ENCODE measurements at regions not wholly inside any gene's neighbourhood (a gene's known extent, or its start where the extent isn't known, plus 50 kb on each side); places are given as distances from the start of the nearest gene placed in this dataset.

DNA sequence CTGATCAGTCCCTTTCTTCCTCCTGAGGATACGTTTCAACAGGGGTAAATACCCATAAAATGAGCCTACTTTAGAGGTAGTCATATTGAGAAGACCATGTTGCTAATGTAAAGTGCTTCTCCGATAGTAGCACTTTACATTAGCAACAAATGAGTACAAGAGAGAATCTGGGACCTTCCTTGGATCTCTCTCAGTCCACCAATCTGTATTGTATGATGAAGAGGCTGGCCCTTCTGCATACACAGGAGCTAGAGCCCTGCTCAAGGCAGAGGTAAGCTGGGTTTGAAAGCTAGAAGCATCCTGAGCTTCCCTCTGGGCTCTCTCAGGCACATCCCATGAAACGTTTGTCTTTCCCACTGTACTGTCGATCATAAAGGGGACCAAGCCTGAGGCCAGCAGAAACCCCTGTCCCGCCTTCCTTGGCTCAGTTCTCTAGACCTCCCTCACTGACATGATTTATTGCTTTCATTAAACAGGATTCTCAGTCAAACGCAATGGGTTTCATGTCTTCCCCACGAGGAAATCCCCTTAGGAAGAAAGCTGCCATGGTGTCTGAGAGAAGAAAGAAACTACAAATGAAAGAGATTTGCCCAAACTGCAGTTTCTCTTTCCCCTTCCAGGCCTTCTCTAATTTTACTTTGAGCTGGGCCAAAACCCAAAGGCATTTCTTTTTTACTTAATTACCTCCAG lies 62.8 kb upstream of the BCAR3 start:
- H3K4me3 ChIP-seq (ENCODE audit: low read depth, low read length, poor library complexity, severe bottlenecking), result no peak overlapping the region
- H2AFZ ChIP-seq (ENCODE audit: low read length), result no peak overlapping the region
- no peaks in the 10 kb centered on the region for H3K79me2 ChIP-seq (ENCODE audit: insufficient read depth, low read length)
- TF ChIP-seq EZH2 (IDR thresholded peaks at IDR 0.05; ENCODE audit: borderline replicate concordance, low read length), result no peak
- TF ChIP-seq, protein P1, sequence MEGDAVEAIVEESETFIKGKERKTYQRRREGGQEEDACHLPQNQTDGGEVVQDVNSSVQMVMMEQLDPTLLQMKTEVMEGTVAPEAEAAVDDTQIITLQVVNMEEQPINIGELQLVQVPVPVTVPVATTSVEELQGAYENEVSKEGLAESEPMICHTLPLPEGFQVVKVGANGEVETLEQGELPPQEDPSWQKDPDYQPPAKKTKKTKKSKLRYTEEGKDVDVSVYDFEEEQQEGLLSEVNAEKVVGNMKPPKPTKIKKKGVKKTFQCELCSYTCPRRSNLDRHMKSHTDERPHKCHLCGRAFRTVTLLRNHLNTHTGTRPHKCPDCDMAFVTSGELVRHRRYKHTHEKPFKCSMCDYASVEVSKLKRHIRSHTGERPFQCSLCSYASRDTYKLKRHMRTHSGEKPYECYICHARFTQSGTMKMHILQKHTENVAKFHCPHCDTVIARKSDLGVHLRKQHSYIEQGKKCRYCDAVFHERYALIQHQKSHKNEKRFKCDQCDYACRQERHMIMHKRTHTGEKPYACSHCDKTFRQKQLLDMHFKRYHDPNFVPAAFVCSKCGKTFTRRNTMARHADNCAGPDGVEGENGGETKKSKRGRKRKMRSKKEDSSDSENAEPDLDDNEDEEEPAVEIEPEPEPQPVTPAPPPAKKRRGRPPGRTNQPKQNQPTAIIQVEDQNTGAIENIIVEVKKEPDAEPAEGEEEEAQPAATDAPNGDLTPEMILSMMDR (IDR thresholded peaks at IDR 0.05; ENCODE audit: low read length), result no peak
- no peaks in the 10 kb centered on the region for H3K9me3 ChIP-seq (ENCODE audit: low read length)
- no peak overlapping the region for H3K4me2 ChIP-seq (ENCODE audit: low read length)
- H3K9ac ChIP-seq (ENCODE audit: low read length), result no peak overlapping the region
- no peak overlapping the region for H3K27ac ChIP-seq (ENCODE audit: low read depth, low read length, poor library complexity, severe bottlenecking)
- no peaks in the 10 kb centered on the region for H3K36me3 ChIP-seq (ENCODE audit: insufficient read depth, low read length)
- H3F3A ChIP-seq (ENCODE audit: insufficient read depth, low read length), result no peaks in the 10 kb centered on the region
- H3K9me2 ChIP-seq (ENCODE audit: low read depth, low read length), result no peaks in the 10 kb centered on the region
- peaks cover under 1% of the 10 kb centered on the region for H3K4me1 ChIP-seq (ENCODE audit: insufficient read depth, low read length, severe bottlenecking)
- no peaks in the 10 kb centered on the region for H3K27me3 ChIP-seq (ENCODE audit: insufficient read depth, low read length)
- no peaks in the 10 kb centered on the region for H4K20me1 ChIP-seq (ENCODE audit: insufficient read depth, low read length)

DNA sequence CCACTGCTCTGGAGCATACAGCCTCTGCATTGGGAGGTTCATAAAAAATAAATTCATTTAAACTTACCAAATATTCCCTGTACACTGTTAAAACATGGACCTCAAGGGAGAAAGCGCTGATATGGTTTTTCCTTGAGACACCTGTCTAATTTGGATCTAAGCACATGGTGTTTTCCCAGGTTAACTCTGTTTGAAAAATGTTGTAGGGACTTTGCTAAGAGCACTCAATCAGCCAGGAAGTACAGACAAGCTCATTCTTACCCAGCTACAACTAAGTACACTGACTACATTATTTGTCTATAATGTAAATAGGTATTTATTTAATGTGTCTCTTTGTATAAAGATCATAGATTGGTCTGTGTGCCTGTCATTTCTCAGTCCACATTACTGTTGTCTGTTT lies 61.8 kb upstream of the BCAR3 start:
- no peaks in the 10 kb centered on the region for H3K4me1 ChIP-seq (ENCODE audit: insufficient read depth, low read length, severe bottlenecking)
- no peak overlapping the region for H3K27ac ChIP-seq (ENCODE audit: low read depth, low read length, poor library complexity, severe bottlenecking)
- H3K4me3 ChIP-seq (ENCODE audit: low read depth, low read length, poor library complexity, severe bottlenecking), result no peak overlapping the region
- H3K79me2 ChIP-seq (ENCODE audit: insufficient read depth, low read length), result no peaks in the 10 kb centered on the region
- no peak overlapping the region for H2AFZ ChIP-seq (ENCODE audit: low read length)
- H3K9me2 ChIP-seq (ENCODE audit: low read depth, low read length), result no peaks in the 10 kb centered on the region
- H3K27me3 ChIP-seq (ENCODE audit: insufficient read depth, low read length), result no peaks in the 10 kb centered on the region
- no peaks in the 10 kb centered on the region for H4K20me1 ChIP-seq (ENCODE audit: insufficient read depth, low read length)
- no peak for TF ChIP-seq EZH2 (IDR thresholded peaks at IDR 0.05; ENCODE audit: borderline replicate concordance, low read length)
- TF ChIP-seq, protein P1 (IDR thresholded peaks at IDR 0.05; ENCODE audit: low read length), result no peak
- no peak overlapping the region for H3K4me2 ChIP-seq (ENCODE audit: low read length)
- no peaks in the 10 kb centered on the region for H3K36me3 ChIP-seq (ENCODE audit: insufficient read depth, low read length)
- H3F3A ChIP-seq (ENCODE audit: insufficient read depth, low read length), result no peaks in the 10 kb centered on the region
- no peaks in the 10 kb centered on the region for H3K9me3 ChIP-seq (ENCODE audit: low read length)
- no peak overlapping the region for H3K9ac ChIP-seq (ENCODE audit: low read length)

DNA sequence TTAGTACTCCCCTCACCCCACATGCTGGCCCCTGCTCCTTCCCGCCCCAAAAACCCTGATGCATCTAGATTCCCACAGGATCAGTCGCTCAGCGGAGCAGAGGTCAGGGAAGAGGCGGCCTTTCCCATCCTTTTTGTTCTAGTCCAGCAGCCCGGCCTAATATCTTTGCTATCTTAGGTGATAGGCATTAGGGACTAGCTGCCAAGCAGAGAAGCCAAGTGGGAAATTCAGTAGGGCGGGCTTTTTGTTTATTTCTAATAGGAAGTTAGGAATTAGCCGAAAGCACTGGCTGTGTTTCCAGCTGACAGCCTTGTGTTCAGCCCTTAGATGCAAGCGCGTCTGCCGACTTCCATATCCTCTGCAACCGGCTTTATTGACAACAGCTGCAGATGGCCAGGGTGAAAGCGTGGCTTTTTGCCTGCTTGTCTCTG lies 59.0 kb upstream of the BCAR3 start:
- Histone ChIP-seq H3F3A (ENCODE audit: insufficient read depth, low read length) (no peaks in the 10 kb centered on the region), H3K9me2 (ENCODE audit: low read depth, low read length) (no peaks in the 10 kb centered on the region), H3K27ac (ENCODE audit: low read depth, low read length, poor library complexity, severe bottlenecking) (no peak overlapping the region), H3K79me2 (ENCODE audit: insufficient read depth, low read length) (no peaks in the 10 kb centered on the region), H4K20me1 (ENCODE audit: insufficient read depth, low read length) (no peaks in the 10 kb centered on the region), H3K27me3 (ENCODE audit: insufficient read depth, low read length) (0 out of 2 replicates have a peak, but pooled peaks cover 3% of the 10 kb centered on the region), H3K4me2 (ENCODE audit: low read length) (no peak overlapping the region), H3K4me1 (ENCODE audit: insufficient read depth, low read length, severe bottlenecking) (no peaks in the 10 kb centered on the region), H3K4me3 (ENCODE audit: low read depth, low read length, poor library complexity, severe bottlenecking) (no peak overlapping the region), H3K9ac (ENCODE audit: low read length) (no peak overlapping the region), H3K36me3 (ENCODE audit: insufficient read depth, low read length) (no peaks in the 10 kb centered on the region), H3K9me3 (ENCODE audit: low read length) (no peaks in the 10 kb centered on the region), H2AFZ (ENCODE audit: low read length) (no peak overlapping the region)
- TF ChIP-seq, protein P1 (IDR thresholded peaks at IDR 0.05; ENCODE audit: low read length), result no peak
- no peak for TF ChIP-seq EZH2 (IDR thresholded peaks at IDR 0.05; ENCODE audit: borderline replicate concordance, low read length)
